GM12891 (cell line): ENCODE measurements at regions not wholly inside any gene's neighbourhood (a gene's known extent, or its start where the extent isn't known, plus 50 kb on each side); places are given as distances from the start of the nearest gene placed in this dataset.

Experiments
- DNase-seq: peaks from one replicate; pipeline ENCODE4 v3.0.0; 2011; ENCODE audit warnings: low spot score; ENCODE audit not compliant: insufficient read length
- FAIRE-seq: peaks from 2 replicates; lab custom pipeline; 2011; peaks lifted over from hg19 to GRCh38; lab: Jason Lieb, UNC
- PAX5 ChIP-seq: IDR thresholded peaks from 2 replicates; pipeline ENCODE4 v1.6.1; 2011; ENCODE audit warnings: low read length, moderate library complexity, mild to moderate bottlenecking; ENCODE audit not compliant: insufficient read depth, severe bottlenecking
- POLR2A ChIP-seq: IDR thresholded peaks from 2 replicates; pipeline ENCODE4 v1.6.1; 2011; ENCODE audit warnings: low read depth, low read length, control low read depth
- POLR2AphosphoS5 ChIP-seq: IDR thresholded peaks from 2 replicates; pipeline ENCODE4 v1.6.1; 2011; ENCODE audit warnings: low read depth, low read length, control low read depth
- POU2F2 ChIP-seq: IDR thresholded peaks from 2 replicates; pipeline ENCODE4 v1.6.1; 2011; ENCODE audit warnings: low read depth, mild to moderate bottlenecking, control low read depth, low read length, moderate library complexity
- SPI1 ChIP-seq: IDR thresholded peaks from 2 replicates; pipeline ENCODE4 v1.6.1; 2011; ENCODE audit warnings: low read depth, low read length, control low read depth
- TAF1 ChIP-seq: IDR thresholded peaks from 2 replicates; pipeline ENCODE4 v1.6.1; 2011; ENCODE audit warnings: low read depth, low read length, control low read depth

DNA sequence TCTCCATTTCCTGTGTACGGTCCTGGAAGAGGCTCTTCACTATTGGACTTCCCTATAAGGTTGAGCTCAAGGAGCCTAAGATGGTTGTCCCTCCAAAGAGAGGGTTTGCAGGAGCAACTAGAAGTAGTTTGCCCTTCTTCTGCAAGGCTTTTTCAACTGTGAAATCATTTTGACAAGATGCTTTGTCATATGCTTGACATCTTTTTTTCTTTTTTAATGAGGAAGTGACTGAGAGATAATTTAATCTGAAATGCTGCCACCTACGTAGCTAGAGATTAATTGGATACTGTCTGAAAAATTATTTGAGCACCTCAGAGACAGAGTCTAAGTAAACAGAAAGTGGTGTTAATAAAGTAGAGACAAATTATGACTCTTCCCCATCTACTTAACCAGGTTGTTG, 97.0 kb downstream of the CHRM3 start:
- FAIRE-seq, result no peak
- TF ChIP-seq SPI1 (no peak), TAF1 (no peak), PAX5 (no peak), POLR2A (no peak), POU2F2 (no peak), POLR2AphosphoS5 (no peak)
- DNase-seq, result no peak

DNA sequence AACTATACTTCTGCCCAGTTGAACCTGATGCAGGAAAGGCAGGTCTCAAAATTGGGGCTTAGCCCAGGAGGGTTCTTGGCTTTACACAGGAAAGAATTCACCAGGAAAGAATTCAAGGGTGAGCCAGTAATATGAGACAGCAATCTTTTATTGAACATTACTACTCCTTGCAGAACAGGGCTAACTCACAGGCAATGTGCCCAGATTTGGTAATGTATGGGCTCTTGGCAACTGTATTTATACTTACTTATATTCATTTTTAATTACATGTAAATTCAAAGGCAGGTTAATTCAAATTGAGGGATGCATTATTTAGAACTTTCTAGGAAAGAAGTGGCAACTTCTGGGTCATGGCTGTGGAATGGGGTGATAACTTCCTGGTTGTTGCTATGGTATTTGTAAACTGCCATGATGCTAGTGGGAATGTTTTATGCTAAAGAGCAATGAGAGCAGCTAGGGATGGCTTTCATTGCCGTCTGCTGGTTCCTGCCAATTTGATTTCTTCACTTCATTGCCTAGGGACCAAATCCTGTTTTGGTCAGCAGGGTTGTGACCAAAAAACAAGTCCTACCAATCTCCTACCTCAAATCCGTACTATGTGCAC, 107.5 kb downstream of the CHRM3 start:
- DNase-seq (no peak), FAIRE-seq (no peak)
- TF ChIP-seq POLR2AphosphoS5 (no peak), PAX5 (no peak), POLR2A (no peak), SPI1 (no peak), TAF1 (no peak), POU2F2 (no peak)

GRCh38 chr1:239505094-239505493, 118.7 kb downstream of the CHRM3 start:
- FAIRE-seq (no peak), DNase-seq (no peak)
- TF ChIP-seq SPI1, result no peak
- TF ChIP-seq POLR2AphosphoS5, result no peak
- no peak for TF ChIP-seq POLR2A
- no peak for TF ChIP-seq PAX5
- TF ChIP-seq POU2F2, result no peak
- TF ChIP-seq TAF1, result no peak

DNA sequence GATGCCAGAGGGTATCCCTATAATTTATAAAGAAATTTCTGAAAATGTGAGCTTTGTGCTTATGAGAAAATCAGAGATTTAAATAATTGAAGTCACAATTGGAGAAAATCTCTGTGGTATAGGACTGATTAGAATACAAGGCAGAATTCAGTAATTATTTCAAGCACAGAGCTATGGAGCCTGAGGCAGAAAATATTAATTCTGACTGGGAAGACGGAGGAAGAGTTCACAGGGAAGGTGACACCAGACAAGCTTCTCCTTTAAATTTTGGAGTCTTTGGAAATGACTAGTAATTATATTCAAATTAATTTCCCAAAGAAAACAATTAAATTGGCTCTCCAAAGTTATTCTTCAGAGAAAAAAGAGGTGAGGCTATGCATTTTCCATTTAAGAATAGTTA, 121.5 kb downstream of the CHRM3 start:
- no peak for FAIRE-seq
- TF ChIP-seq SPI1, result no peak
- no peak for TF ChIP-seq POLR2AphosphoS5
- TF ChIP-seq POU2F2, result no peak
- no peak for TF ChIP-seq PAX5
- TF ChIP-seq TAF1, result no peak
- TF ChIP-seq POLR2A, result no peak
- no peak for DNase-seq

GRCh38 chr1:239511875-239512274, 125.5 kb downstream of the CHRM3 start:
- no peak for TF ChIP-seq POLR2AphosphoS5
- no peak for TF ChIP-seq POU2F2
- no peak for TF ChIP-seq TAF1
- no peak for TF ChIP-seq SPI1
- no peak for TF ChIP-seq POLR2A
- no peak for TF ChIP-seq PAX5
- no peak for DNase-seq

GRCh38 chr1:239516579-239516978, 130.2 kb downstream of the CHRM3 start:
- FAIRE-seq, result no peak
- TF ChIP-seq TAF1 (no peak), POLR2AphosphoS5 (no peak), SPI1 (no peak), POU2F2 (no peak), PAX5 (no peak), POLR2A (no peak)
- no peak for DNase-seq

More at GRCh38 chr1:239511875-239512274, 125.5 kb downstream of the CHRM3 start:
- FAIRE-seq, result no peak

DNA sequence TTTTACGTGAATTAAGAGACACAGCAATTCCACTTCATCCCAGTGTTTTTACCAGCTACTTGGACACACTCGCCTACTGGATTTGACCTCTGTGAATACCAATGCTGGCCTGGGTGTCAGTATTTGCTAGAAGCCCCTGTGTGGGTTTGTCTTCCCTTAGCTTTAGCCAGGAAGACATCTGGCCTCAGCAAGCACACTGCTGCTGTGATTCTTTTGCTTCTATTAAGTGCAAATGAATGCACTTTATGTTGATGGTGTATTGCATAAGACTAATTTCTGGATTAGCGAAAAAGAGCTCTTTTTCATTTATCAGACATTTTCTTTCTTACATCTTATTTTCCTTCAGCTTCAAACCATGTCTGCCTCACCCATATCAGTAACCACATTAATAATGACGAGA, 140.0 kb downstream of the CHRM3 start:
- no peak for DNase-seq
- no peak for FAIRE-seq
- TF ChIP-seq SPI1 (no peak), PAX5 (no peak), POLR2AphosphoS5 (no peak), POU2F2 (no peak), TAF1 (no peak), POLR2A (no peak)

GRCh38 chr1:239527051-239527693, 140.8 kb downstream of the CHRM3 start:
- TF ChIP-seq PAX5, result no peak
- no peak for TF ChIP-seq POLR2AphosphoS5
- no peak for TF ChIP-seq TAF1
- no peak for TF ChIP-seq POU2F2
- no peak for TF ChIP-seq POLR2A
- TF ChIP-seq SPI1, result no peak
- FAIRE-seq, result no peak
- no peak for DNase-seq

DNA sequence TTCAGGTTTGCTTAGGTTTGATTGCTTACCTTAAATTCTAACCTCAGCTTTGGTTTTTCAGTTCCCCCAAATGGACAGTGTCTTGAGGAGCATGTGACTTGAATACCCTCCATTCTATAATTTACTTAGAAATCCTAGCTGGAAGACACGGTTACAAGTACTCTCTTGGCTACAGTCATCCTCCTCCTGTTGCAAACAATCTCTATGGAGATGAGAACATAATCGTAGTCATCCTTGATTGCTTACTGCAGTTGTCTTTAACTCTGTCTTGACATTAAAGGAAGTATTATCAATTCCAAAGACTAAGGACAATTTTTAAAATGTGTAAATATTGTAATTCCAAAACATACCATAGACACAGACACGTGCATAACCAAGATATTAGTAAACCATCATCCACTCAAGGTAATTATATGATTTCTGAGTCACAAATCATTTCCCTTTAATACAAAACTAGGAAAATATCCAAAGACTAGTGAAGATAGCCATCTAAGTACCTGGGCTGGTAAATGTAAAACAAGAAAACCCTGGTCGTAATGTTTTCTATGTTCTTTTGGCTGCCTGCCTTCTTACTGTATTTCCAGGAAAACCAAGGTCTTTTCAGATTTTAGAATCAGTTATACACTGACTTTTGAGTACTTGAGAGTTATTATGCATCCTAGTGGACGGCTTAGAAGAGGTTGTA, 149.9 kb downstream of the CHRM3 start:
- TF ChIP-seq PAX5, result no peak
- no peak for TF ChIP-seq POU2F2
- TF ChIP-seq POLR2AphosphoS5, result no peak
- FAIRE-seq, result no peak

DNA sequence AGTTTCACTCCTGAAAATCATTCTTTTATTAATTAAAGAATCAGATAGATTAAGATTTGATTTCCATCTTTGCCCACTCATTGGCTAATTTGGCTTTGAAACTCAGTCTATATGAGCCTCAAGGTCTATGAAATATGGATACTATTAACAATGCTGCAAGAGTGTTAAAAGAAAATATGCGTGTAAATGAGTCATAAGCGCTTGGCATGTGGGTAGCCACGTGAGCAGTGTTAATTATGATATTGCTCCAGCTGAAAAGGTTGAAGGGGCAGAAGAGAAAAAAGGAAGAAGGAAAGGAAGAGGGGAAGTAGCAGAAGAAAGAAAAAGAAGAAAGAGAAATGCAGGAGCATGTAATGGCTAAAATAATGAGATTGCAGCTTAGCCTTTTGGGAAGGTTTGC, 151.4 kb downstream of the CHRM3 start:
- TF ChIP-seq POLR2AphosphoS5 (no peak), PAX5 (no peak), POLR2A (no peak), POU2F2 (no peak), TAF1 (no peak), SPI1 (no peak)
- FAIRE-seq (no peak), DNase-seq (no peak)

More for the DNA sequence above, 149.9 kb downstream of the CHRM3 start:
- DNase-seq, result no peak
